GM12801 (cell line): ENCODE measurements at regions not wholly inside any gene's neighbourhood (a gene's known extent, or its start where the extent isn't known, plus 50 kb on each side); places are given as distances from the start of the nearest gene placed in this dataset.

Experiments
- TF ChIP-seq, protein P1 (sequence below): IDR thresholded peaks from one replicate; pipeline ENCODE4 v1.5.1; 2011; ENCODE audit warnings: control low read depth; ENCODE audit not compliant: insufficient read length; ENCODE audit errors: extremely low read depth

DNA sequence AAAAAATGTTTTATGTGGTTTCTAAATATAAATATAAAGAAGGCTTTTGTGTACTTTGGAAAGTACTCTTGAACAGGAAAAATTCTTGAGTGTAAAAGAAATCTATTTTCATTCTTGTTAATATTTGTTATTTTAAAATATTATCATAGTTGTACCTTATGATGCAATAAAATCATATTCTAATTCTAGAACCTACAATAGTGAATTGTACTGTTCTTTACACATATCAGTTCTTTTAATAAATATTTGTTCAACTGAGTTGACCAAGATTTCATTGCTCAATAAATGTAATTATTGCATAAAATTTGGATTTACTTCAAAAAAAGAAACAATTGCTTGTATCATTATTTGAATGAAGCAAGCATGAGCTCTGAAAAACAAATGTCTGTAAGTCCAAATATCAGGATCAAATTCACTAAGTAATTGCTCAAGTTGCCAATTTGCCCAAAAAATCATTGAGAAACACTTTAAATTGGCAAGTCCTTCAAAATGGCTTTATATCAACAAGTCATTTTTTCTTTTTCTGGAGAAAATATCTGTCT, 191.6 kb upstream of the SLC16A7 start:
- TF ChIP-seq, protein P1, sequence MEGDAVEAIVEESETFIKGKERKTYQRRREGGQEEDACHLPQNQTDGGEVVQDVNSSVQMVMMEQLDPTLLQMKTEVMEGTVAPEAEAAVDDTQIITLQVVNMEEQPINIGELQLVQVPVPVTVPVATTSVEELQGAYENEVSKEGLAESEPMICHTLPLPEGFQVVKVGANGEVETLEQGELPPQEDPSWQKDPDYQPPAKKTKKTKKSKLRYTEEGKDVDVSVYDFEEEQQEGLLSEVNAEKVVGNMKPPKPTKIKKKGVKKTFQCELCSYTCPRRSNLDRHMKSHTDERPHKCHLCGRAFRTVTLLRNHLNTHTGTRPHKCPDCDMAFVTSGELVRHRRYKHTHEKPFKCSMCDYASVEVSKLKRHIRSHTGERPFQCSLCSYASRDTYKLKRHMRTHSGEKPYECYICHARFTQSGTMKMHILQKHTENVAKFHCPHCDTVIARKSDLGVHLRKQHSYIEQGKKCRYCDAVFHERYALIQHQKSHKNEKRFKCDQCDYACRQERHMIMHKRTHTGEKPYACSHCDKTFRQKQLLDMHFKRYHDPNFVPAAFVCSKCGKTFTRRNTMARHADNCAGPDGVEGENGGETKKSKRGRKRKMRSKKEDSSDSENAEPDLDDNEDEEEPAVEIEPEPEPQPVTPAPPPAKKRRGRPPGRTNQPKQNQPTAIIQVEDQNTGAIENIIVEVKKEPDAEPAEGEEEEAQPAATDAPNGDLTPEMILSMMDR, result no peak

DNA sequence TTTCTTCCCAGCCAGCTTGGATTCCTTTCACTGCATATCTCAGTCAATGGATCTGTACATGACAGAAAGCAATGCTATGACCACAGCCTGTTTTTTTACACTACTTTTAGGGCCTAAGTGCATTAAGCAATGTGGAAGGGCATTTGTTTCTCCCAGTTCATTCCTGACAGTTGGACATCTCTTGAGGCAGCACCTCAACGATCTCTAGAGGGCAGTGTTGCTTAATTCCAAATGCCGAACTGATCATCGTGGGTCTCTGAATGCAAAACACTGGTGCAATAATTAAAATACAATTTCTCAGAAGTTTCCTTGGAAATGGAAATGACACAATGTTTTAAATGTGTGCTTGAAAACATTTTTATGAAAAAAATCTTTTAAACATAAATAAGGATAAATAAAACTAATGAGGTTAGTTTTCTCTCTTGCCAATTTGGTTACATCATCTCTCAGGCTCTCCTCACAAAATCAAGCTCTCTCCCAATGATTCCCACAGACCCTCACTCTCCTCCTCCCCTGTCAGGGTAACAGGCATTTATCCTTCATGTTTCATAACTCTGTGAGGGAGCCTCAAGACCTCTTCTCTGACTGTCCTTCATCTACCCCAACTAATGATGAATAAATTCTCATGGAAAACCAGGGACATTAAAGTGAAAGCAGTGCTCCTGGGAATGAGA, 192.4 kb upstream of the SLC16A7 start:
- TF ChIP-seq, protein P1, result no peak

DNA sequence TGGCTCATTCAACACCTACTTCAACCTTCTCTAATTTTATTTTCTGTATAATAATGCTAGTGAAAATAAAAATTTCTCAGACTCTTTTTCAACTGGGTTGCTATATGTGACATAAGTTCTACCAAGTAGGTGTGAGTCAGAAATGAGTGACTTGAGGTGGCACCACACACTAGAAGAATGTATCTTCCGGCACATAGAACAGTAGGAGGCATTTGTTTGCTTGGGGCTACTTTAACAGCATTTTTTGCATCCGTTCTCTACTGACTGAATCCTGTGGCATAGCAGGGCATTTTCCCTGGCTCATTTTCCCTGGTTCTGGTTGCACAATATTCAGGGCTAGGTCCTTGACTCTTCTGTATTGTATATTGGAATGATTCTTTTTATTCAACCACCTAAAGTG, 194.0 kb upstream of the SLC16A7 start:
- TF ChIP-seq, protein P1, result no peak

DNA sequence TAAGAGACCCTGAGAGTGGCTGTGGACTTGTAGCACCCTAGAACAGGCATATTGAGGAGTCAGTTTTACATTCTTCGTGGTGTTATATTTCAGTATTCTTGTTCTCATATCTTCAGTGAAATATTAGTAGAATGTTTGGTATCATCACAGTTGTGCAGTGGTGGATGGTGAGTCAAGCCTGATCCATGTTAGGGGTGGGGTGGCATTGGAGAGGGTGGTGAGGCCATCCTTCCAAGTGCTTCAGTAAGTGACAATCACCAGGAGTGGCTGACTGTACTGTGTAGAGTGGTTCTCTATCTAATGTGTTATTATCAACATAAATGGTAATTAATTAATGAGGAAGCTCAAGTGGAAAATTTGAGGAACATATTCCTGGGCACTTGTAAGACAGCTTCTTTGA, 197.7 kb upstream of the SLC16A7 start:
- TF ChIP-seq, protein P1, result no peak

DNA sequence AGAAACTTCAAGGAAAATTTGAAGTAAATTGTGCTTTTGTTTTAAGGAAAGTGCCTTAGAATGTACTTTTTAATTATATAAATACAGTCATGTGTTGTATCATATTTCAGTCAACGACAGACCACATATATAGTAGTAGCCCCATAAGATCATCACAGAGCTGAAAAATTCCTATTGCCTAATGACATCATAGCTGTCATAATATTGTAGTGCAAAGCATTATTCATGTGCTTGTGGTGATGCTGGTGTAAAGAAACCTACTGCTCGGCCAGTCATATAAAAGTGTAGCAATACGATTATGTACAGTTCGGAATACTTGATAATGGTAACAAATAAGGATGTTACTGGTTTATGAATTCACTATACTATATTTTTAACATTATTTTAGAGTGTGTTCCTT, 198.9 kb upstream of the SLC16A7 start:
- TF ChIP-seq, protein P1, result no peak

DNA sequence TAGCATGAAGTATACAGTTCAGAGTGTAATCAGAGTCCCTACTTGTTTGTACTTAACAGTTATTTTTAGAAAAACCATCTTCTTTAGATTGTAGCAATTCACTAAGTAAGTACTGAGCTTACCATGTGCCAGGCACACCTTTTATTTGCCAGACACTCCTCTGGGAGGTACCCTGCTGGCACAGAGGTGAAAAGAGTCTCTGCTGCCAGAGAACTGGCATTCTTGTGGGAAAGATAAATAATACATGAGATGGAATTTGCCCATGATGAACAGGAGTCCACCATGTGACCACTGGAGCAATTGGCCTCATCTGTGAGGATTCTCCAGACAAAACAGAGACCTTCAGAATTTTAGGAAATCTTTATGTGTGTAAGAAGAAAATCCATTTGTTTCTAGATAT, 199.3 kb upstream of the SLC16A7 start:
- TF ChIP-seq, protein P1, result no peak

DNA sequence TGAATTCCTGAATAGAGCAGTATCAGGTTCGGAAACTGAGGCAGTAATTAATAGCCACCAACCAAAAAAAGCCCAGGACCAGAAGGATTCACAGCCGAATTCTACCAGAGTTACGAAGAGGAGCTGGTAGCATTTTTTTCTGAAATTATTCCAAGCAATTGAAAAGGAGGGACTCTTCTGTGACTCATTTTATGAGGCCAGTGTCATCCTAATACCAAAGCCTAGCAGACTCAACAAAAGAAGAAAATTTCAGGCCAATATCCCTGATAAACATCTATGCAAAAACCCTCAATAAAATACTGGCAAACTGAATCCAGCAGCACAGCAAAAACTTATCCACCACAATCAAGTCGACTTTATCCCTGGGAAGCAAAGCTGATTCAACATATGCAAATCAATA, 202.3 kb upstream of the SLC16A7 start:
- TF ChIP-seq, protein P1, result no peak
